GM21515 (cell line): ENCODE measurements at regions not wholly inside any gene's neighbourhood (a gene's known extent, or its start where the extent isn't known, plus 50 kb on each side); places are given as distances from the start of the nearest gene placed in this dataset.
"Not testable (repeated sequence)": the region's sequence is repeated elsewhere in the genome, so short reads cannot be mapped to it uniquely, and the experiment has no call there.

Source experiments
- ATAC-seq: cut with Tn5 transposase; IDR thresholded peaks from one replicate; pipeline ENCODE4 v1.9.1; 2021; ENCODE audit not compliant: unreplicated experiment

- ATAC-seq: no peak
Measured at GRCh38 chr6:169985121-169986015, 233.9 kb downstream of the ERMARD start.

GRCh38 chr6:169984181-169985120, 233.0 kb downstream of the ERMARD start:
- ATAC-seq: no peak

- no peak for ATAC-seq
Measured at GRCh38 chr6:169983651-169984050, 232.2 kb downstream of the ERMARD start.

GRCh38 chr6:169982461-169983386, 231.3 kb downstream of the ERMARD start:
- no peak for ATAC-seq

GRCh38 chr6:169981969-169982368, 230.5 kb downstream of the ERMARD start:
- ATAC-seq: no peak

GRCh38 chr6:169981568-169981967, 230.1 kb downstream of the ERMARD start:
- ATAC-seq: no peak

- ATAC-seq: no peak
Measured at GRCh38 chr6:169980826-169981450, 229.5 kb downstream of the ERMARD start.

GRCh38 chr6:169979873-169980432, 228.5 kb downstream of the ERMARD start:
- no peak for ATAC-seq

- ATAC-seq: no peak
Measured at GRCh38 chr6:169978615-169979161, 227.3 kb downstream of the ERMARD start.

GRCh38 chr6:169977434-169978265, 226.2 kb downstream of the ERMARD start:
- ATAC-seq: no peak

- ATAC-seq: no peak
Measured at GRCh38 chr6:169976301-169977081, 225.1 kb downstream of the ERMARD start.

GRCh38 chr6:169975701-169976100, 224.3 kb downstream of the ERMARD start:
- ATAC-seq: no peak

- no peak for ATAC-seq
Measured at GRCh38 chr6:169975286-169975685, 223.9 kb downstream of the ERMARD start.

- ATAC-seq: no peak
Measured at GRCh38 chr6:169974663-169975062, 223.2 kb downstream of the ERMARD start.

GRCh38 chr6:169973588-169974467, 222.4 kb downstream of the ERMARD start:
- ATAC-seq: not testable (repeated sequence)

GRCh38 chr6:169972736-169973135, 221.3 kb downstream of the ERMARD start:
- no peak for ATAC-seq

- ATAC-seq: no peak
Measured at GRCh38 chr6:169972101-169972651, 220.8 kb downstream of the ERMARD start.
